Suppressor macrophage treated with lipopolysaccharide for 1 hour (primary cell): ENCODE measurements at regions not wholly inside any gene's neighbourhood (a gene's known extent, or its start where the extent isn't known, plus 50 kb on each side); places are given as distances from the start of the nearest gene placed in this dataset.
A peak's percentile ranks its signal among the peaks of the same experiment; 100 is the strongest.
"Not testable (repeated sequence)": the region's sequence is repeated elsewhere in the genome, so short reads cannot be mapped to it uniquely, and the experiment has no call there.

Source experiments
- DNase-seq, 3 donors: peaks; one replicate each; pipeline ENCODE4 v3.0.0-alpha.2; 2020 to 2022

- DNase-seq = no peak
These were observed 356.8 kb downstream of the BRD1 start for GRCh38 chr22:49470741-49471503.

- DNase-seq = no peak
These were observed 357.6 kb downstream of the BRD1 start for GRCh38 chr22:49469896-49470740.

- no peak for DNase-seq
These were observed 359.0 kb downstream of the BRD1 start for GRCh38 chr22:49468487-49469198.

- DNase-seq = no peak
These were observed 360.6 kb downstream of the BRD1 start for GRCh38 chr22:49466878-49467595.

- no peak for DNase-seq
These were observed 363.6 kb downstream of the BRD1 start for GRCh38 chr22:49464037-49464436.

GRCh38 chr22:49462795-49463194 lies 364.9 kb downstream of the BRD1 start:
- peak in 2 of 3 donors; percentile 31 to 49 for DNase-seq

GRCh38 chr22:49462291-49462690 lies 365.4 kb downstream of the BRD1 start:
- no peak for DNase-seq

- no peak for DNase-seq
These were observed 366.0 kb downstream of the BRD1 start for GRCh38 chr22:49461674-49462073.

- no peak for DNase-seq
These were observed 366.9 kb downstream of the BRD1 start for GRCh38 chr22:49460592-49461281.

GRCh38 chr22:49460091-49460490 lies 367.6 kb downstream of the BRD1 start:
- DNase-seq = no peak

GRCh38 chr22:49458708-49459099 lies 369.0 kb downstream of the BRD1 start:
- no peak for DNase-seq

- no peak for DNase-seq
These were observed 369.5 kb downstream of the BRD1 start for GRCh38 chr22:49457946-49458707.

- DNase-seq = no peak
These were observed 370.5 kb downstream of the BRD1 start for GRCh38 chr22:49457146-49457545.

GRCh38 chr22:49455595-49455994 lies 372.1 kb downstream of the BRD1 start:
- DNase-seq = no peak

GRCh38 chr22:49454726-49455125 lies 372.9 kb downstream of the BRD1 start:
- DNase-seq = no peak

- no peak for DNase-seq
These were observed 373.9 kb downstream of the BRD1 start for GRCh38 chr22:49453771-49454170.

- not testable (repeated sequence) for DNase-seq
These were observed 374.7 kb downstream of the BRD1 start for GRCh38 chr22:49453019-49453418.

GRCh38 chr22:49452362-49452946 lies 375.2 kb downstream of the BRD1 start:
- no peak for DNase-seq

GRCh38 chr22:49451070-49451840 lies 376.4 kb downstream of the BRD1 start:
- no peak for DNase-seq

GRCh38 chr22:49450498-49450897 lies 377.2 kb downstream of the BRD1 start:
- DNase-seq = no peak
